K562 (cell line): ENCODE measurements at regions not wholly inside any gene's neighbourhood (a gene's known extent, or its start where the extent isn't known, plus 50 kb on each side); places are given as distances from the start of the nearest gene placed in this dataset.

ENCODE experiments used
- ADNP ChIP-seq: fragments of 200-800 bp; sonication (Bioruptor generic); IDR thresholded peaks from 2 replicates; pipeline ENCODE4 v1.6.1; 2016; ENCODE audit warnings: missing genetic modification characterization, missing compliant biosample characterization
- ARID1B ChIP-seq: fragments of 450-650 bp; IDR thresholded peaks from 2 replicates; pipeline ENCODE4 v1.6.1; 2016; ENCODE audit warnings: antibody characterized with exemption, mild to moderate bottlenecking, inconsistent platforms
- C11orf30 ChIP-seq: fragments of 450-650 bp; IDR thresholded peaks from 2 replicates; pipeline ENCODE4 v1.6.1; 2016; ENCODE audit warnings: low read depth, mild to moderate bottlenecking
- E2F8 ChIP-seq: fragments of 450-650 bp; IDR thresholded peaks from 2 replicates; pipeline ENCODE4 v1.7.1; 2018; ENCODE audit warnings: mild to moderate bottlenecking, low read depth; ENCODE audit not compliant: partially characterized antibody
- KLF16 ChIP-seq: IDR thresholded peaks from 2 replicates; pipeline ENCODE4 v1.6.1; 2016; ENCODE audit warnings: antibody characterized with exemption
- MYC ChIP-seq, 2 experiments: fragments of 250-450 bp in 1 of 2; sonication (Bioruptor Pico) in 1 of 2; IDR thresholded peaks; 2 replicates each; pipeline versions ENCODE4 v1.5.1 to v1.6.1; 2012 to 2021; ENCODE audit warnings: low read depth in 2 of 2, borderline replicate concordance in 1 of 2, improper control_type of control experiment in 1 of 2, low read length in 1 of 2, mild to moderate bottlenecking in 1 of 2, moderate library complexity in 1 of 2
- NONO ChIP-seq, 2 experiments: fragments of 200-400 bp in 1 of 2; fragments of 450-650 bp in 1 of 2; formaldehyde crosslinking in 1 of 2; IDR thresholded peaks; 2 replicates each; pipeline ENCODE4 v1.6.1; 2017; ENCODE audit warnings: low read depth in 2 of 2, mild to moderate bottlenecking in 2 of 2, moderate library complexity in 2 of 2, low read length in 1 of 2
- NR2C1 ChIP-seq, 2 experiments: fragments of 450-650 bp; IDR thresholded peaks; 2 replicates each; pipeline ENCODE4 v1.6.1; 2017; ENCODE audit warnings: mild to moderate bottlenecking in 2 of 2, antibody characterized with exemption in 1 of 2, inconsistent platforms in 1 of 2, missing compliant biosample characterization in 1 of 2, missing genetic modification characterization in 1 of 2
- PBX2 ChIP-seq, 2 experiments: IDR thresholded peaks in 1 of 2; conservative IDR thresholded peaks in 1 of 2; 2 replicates each; pipeline ENCODE4 v1.6.1; 2016; ENCODE audit warnings: low read depth in 2 of 2, mild to moderate bottlenecking in 1 of 2, missing compliant biosample characterization in 1 of 2, missing genetic modification characterization in 1 of 2, moderate library complexity in 1 of 2
- PHF21A ChIP-seq: fragments of 450-650 bp; IDR thresholded peaks from 2 replicates; pipeline ENCODE4 v1.6.1; 2017; ENCODE audit warnings: low read depth, borderline replicate concordance
- PML ChIP-seq: IDR thresholded peaks from 2 replicates; pipeline ENCODE4 v1.6.1; 2012; ENCODE audit warnings: low read length, inconsistent platforms
- RBM15 ChIP-seq: fragments of 200-400 bp; formaldehyde crosslinking; IDR thresholded peaks from 2 replicates; pipeline ENCODE4 v1.6.1; 2018; ENCODE audit warnings: mild to moderate bottlenecking, low read length, moderate library complexity; ENCODE audit not compliant: insufficient read depth
- SLC30A9 ChIP-seq: fragments of 250-450 bp; sonication (Bioruptor Pico); IDR thresholded peaks from 2 replicates; pipeline ENCODE4 v1.8.0; 2022; ENCODE audit warnings: mild to moderate bottlenecking, moderate library complexity
- SMARCB1 ChIP-seq: IDR thresholded peaks from 2 replicates; pipeline ENCODE4 v1.6.1; 2011; ENCODE audit warnings: improper control_type of control experiment, low read depth; ENCODE audit not compliant: insufficient read length
- SREBF2 ChIP-seq: sonication (generic); formaldehyde crosslinking; IDR thresholded peaks from 2 replicates; pipeline ENCODE4 v1.4.0; 2020; ENCODE audit warnings: mild to moderate bottlenecking, missing genetic modification reagents
- SRSF9 ChIP-seq: fragments of 200-400 bp; formaldehyde crosslinking; IDR thresholded peaks from 2 replicates; pipeline ENCODE4 v1.6.1; 2017; ENCODE audit warnings: low read depth, low read length, borderline replicate concordance
- TFAM ChIP-seq: fragments of 250-450 bp; sonication (Bioruptor Pico); conservative IDR thresholded peaks from 2 replicates; pipeline ENCODE4 v1.5.0; 2021; ENCODE audit warnings: mild to moderate bottlenecking, moderate library complexity
- U2AF1 ChIP-seq: fragments of 200-400 bp; formaldehyde crosslinking; optimal IDR thresholded peaks from 2 replicates; pipeline ENCODE3; 2017; ENCODE audit warnings: mild to moderate bottlenecking, low read depth, low read length, moderate library complexity
- ZNF239 ChIP-seq: fragments of 250-450 bp; sonication (Bioruptor Pico); IDR thresholded peaks from 2 replicates; pipeline ENCODE4 v1.4.0; 2020; ENCODE audit warnings: mild to moderate bottlenecking
- ZNF24 ChIP-seq: fragments of 450-650 bp; IDR thresholded peaks from 2 replicates; pipeline ENCODE4 v1.6.1; 2016
- ZNF384 ChIP-seq: IDR thresholded peaks from 2 replicates; pipeline ENCODE4 v1.6.1; 2012; ENCODE audit warnings: low read depth, low read length, improper control_type of control experiment
- ZNF699 ChIP-seq: fragments of 250-450 bp; sonication (Bioruptor Pico); IDR thresholded peaks from 2 replicates; pipeline ENCODE4 v1.8.0; 2021; ENCODE audit warnings: mild to moderate bottlenecking, moderate library complexity; ENCODE audit not compliant: insufficient replicate concordance
- TF ChIP-seq, protein P1 (sequence below): fragments of 250-450 bp; sonication (Bioruptor Pico); IDR thresholded peaks from 2 replicates; pipeline ENCODE4 v1.8.0; 2022; ENCODE audit warnings: inconsistent platforms, mild to moderate bottlenecking, moderate library complexity, borderline replicate concordance

GRCh38 chr2:43169987-43170386 is 56.4 kb downstream of the ZFP36L2 start (continued):
- TF ChIP-seq PML (no peak), SMARCB1 (no peak), PHF21A (0 out of 2 replicates have a peak, but pooled peaks have one; percentile 51), E2F8 (no peak), SREBF2 (CRISPR knock-in tag) (no peak), U2AF1 (no peak), C11orf30 (no peak), ZNF384 (no peak), SRSF9 (no peak), MYC (IDR thresholded peaks at IDR 0.05; ENCODE audit: low read depth, low read length) (peak; percentile 90), MYC (CRISPR knock-in tag; IDR thresholded peaks at IDR 0.05; ENCODE audit: borderline replicate concordance, low read depth) (no peak), RBM15 (no peak), ADNP (tag) (no peak), PBX2 (CRISPR knock-in tag; IDR thresholded peaks at IDR 0.05; ENCODE audit: low read depth) (no peak), PBX2 (tag; conservative IDR thresholded peaks at IDR 0.05; ENCODE audit: low read depth) (no peak), TFAM (CRISPR knock-in tag) (no peak), ZNF239 (CRISPR knock-in tag) (no peak), KLF16 (0 out of 2 replicates have a peak, but pooled peaks have one; percentile 28), ARID1B (peak; percentile 29; the same call in 1 of the 2 replicates), SLC30A9 (CRISPR knock-in tag) (no peak), ZNF24 (no peak), NR2C1 (IDR thresholded peaks at IDR 0.05) (no peak), NR2C1 (tag; IDR thresholded peaks at IDR 0.05) (no peak), NONO (IDR thresholded peaks at IDR 0.05; ENCODE audit: low read depth in 2 of 2, low read length in 1 of 2) (no peak), ZNF699 (CRISPR knock-in tag) (no peak)
- TF ChIP-seq, protein P1, sequence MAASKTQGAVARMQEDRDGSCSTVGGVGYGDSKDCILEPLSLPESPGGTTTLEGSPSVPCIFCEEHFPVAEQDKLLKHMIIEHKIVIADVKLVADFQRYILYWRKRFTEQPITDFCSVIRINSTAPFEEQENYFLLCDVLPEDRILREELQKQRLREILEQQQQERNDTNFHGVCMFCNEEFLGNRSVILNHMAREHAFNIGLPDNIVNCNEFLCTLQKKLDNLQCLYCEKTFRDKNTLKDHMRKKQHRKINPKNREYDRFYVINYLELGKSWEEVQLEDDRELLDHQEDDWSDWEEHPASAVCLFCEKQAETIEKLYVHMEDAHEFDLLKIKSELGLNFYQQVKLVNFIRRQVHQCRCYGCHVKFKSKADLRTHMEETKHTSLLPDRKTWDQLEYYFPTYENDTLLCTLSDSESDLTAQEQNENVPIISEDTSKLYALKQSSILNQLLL (CRISPR knock-in tag), result no peak
